GM18502 (cell line): ENCODE measurements at regions not wholly inside any gene's neighbourhood (a gene's known extent, or its start where the extent isn't known, plus 50 kb on each side); places are given as distances from the start of the nearest gene placed in this dataset.

Source experiments
- ATAC-seq: cut with Tn5 transposase; IDR thresholded peaks from one replicate; pipeline ENCODE4 v1.9.1; 2021; ENCODE audit warnings: mild to moderate bottlenecking; ENCODE audit not compliant: unreplicated experiment, poor library complexity

GRCh38 chr12:4112290-4112689 is 161.3 kb upstream of the CCND2 start:
- ATAC-seq = no peak

- no peak for ATAC-seq
Measured at GRCh38 chr12:4111010-4111409, 162.6 kb upstream of the CCND2 start.

GRCh38 chr12:4109826-4110225 is 163.7 kb upstream of the CCND2 start:
- ATAC-seq = no peak

- no peak for ATAC-seq
Measured at GRCh38 chr12:4108803-4109345, 164.7 kb upstream of the CCND2 start.

GRCh38 chr12:4107911-4108697 is 165.5 kb upstream of the CCND2 start:
- ATAC-seq = no peak

- peak; percentile 79 for ATAC-seq
Measured at GRCh38 chr12:4107436-4107878, 166.1 kb upstream of the CCND2 start.

- no peak for ATAC-seq
Measured at GRCh38 chr12:4106621-4107020, 166.9 kb upstream of the CCND2 start.

GRCh38 chr12:4104722-4105244 is 168.8 kb upstream of the CCND2 start:
- no peak for ATAC-seq

- ATAC-seq = no peak
Measured at GRCh38 chr12:4099276-4099675, 174.3 kb upstream of the CCND2 start.

GRCh38 chr12:4091016-4091743 is 182.4 kb upstream of the CCND2 start:
- ATAC-seq = no peak

- no peak for ATAC-seq
Measured at GRCh38 chr12:4089956-4090355, 183.6 kb upstream of the CCND2 start.

GRCh38 chr12:4089121-4089606 is 184.4 kb upstream of the CCND2 start:
- no peak for ATAC-seq

GRCh38 chr12:4088451-4088850 is 185.1 kb upstream of the CCND2 start:
- no peak for ATAC-seq

- no peak for ATAC-seq
Measured at GRCh38 chr12:4086481-4086880, 187.1 kb upstream of the CCND2 start.

GRCh38 chr12:4084573-4084972 is 189.0 kb upstream of the CCND2 start:
- no peak for ATAC-seq

- ATAC-seq = no peak
Measured at GRCh38 chr12:4082809-4083403, 190.7 kb upstream of the CCND2 start.

GRCh38 chr12:4080213-4080612 is 193.3 kb upstream of the CCND2 start:
- no peak for ATAC-seq

- ATAC-seq = no peak
Measured at GRCh38 chr12:4074129-4074528, 199.4 kb upstream of the CCND2 start.

GRCh38 chr12:4069670-4070010 is 196.4 kb upstream of the PARP11 start:
- ATAC-seq = no peak

- ATAC-seq = no peak
Measured at GRCh38 chr12:4068981-4069669, 195.9 kb upstream of the PARP11 start.
